ENCODE measurements at regions not wholly inside any gene's neighbourhood (a gene's known extent, or its start where the extent isn't known, plus 50 kb on each side); places are given as distances from the start of the nearest gene placed in this dataset.

GRCh38 chr12:75884465-75884985 lies 147.1 kb downstream of the PHLDA1 start:
- H3K27me3 Mint-ChIP-seq (ENCODE audit: insufficient read depth, unreplicated experiment): no peaks in the 10 kb centered on the region

GRCh38 chr12:75883241-75883640 lies 148.3 kb downstream of the PHLDA1 start:
- Histone ChIP-seq H3K27me3 (replicated peaks; ENCODE audit: control insufficient read depth, insufficient read depth, low read length) (no peaks in the 10 kb centered on the region), H3K36me3 (ENCODE audit: control insufficient read depth, insufficient read depth, low read length) (no peaks in the 10 kb centered on the region), H3K4me1 (peaks cover 16% of the 10 kb centered on the region), H3K9me3 (no peaks in the 10 kb centered on the region), H3K4me3 (ENCODE audit: low read depth, low read length) (no peak overlapping the region)
- no peak for DNase-seq
- TF ChIP-seq CTCF (IDR thresholded peaks at IDR 0.05; ENCODE audit: insufficient read depth in 1 of 2, low read depth in 1 of 2, low read length in 1 of 2, severe bottlenecking in 1 of 2, unreplicated experiment in 1 of 2): no peak
- no peaks in the 10 kb centered on the region for H3K36me3 Mint-ChIP-seq (ENCODE audit: insufficient read depth, unreplicated experiment)
- intact Hi-C loops (cut with micrococcal nuclease; ENCODE audit: unreplicated experiment): no loop called here
- POLR2A ChIA-PET: no interaction called here
- CTCF ChIA-PET: no interaction called here
- no TSS peak for BruUV-seq (replicated peaks)
- H3K4me3 Mint-ChIP-seq (ENCODE audit: unreplicated experiment): no peak overlapping the region
- H3K27ac Mint-ChIP-seq (ENCODE audit: unreplicated experiment): no peak overlapping the region
- H3K27me3 Mint-ChIP-seq (ENCODE audit: insufficient read depth, unreplicated experiment): no peaks in the 10 kb centered on the region
- H3K4me1 Mint-ChIP-seq (ENCODE audit: low read depth, unreplicated experiment): peaks cover 13% of the 10 kb centered on the region
- H3K9me3 Mint-ChIP-seq (ENCODE audit: unreplicated experiment): no peaks in the 10 kb centered on the region

More at GRCh38 chr12:75884465-75884985, 147.1 kb downstream of the PHLDA1 start:
- H3K9me3 ChIP-seq: no peaks in the 10 kb centered on the region
- no TSS peak for BruUV-seq (replicated peaks)
- H3K9me3 Mint-ChIP-seq (ENCODE audit: unreplicated experiment): no peaks in the 10 kb centered on the region
- H3K4me3 ChIP-seq (ENCODE audit: low read depth, low read length): no peak overlapping the region
- H3K4me3 Mint-ChIP-seq (ENCODE audit: unreplicated experiment): no peak overlapping the region
- H3K36me3 ChIP-seq (ENCODE audit: control insufficient read depth, insufficient read depth, low read length): no peaks in the 10 kb centered on the region
- CTCF ChIA-PET: no interaction called here
- no peak for DNase-seq
- POLR2A ChIA-PET: no interaction called here
- H3K4me1 ChIP-seq: peaks cover 5% of the 10 kb centered on the region; the same call in 1 of the 2 replicates
- TF ChIP-seq CTCF (IDR thresholded peaks at IDR 0.05; ENCODE audit: insufficient read depth in 1 of 2, low read depth in 1 of 2, low read length in 1 of 2, severe bottlenecking in 1 of 2, unreplicated experiment in 1 of 2): no peak
- peaks cover 9% of the 10 kb centered on the region for H3K4me1 Mint-ChIP-seq (ENCODE audit: low read depth, unreplicated experiment)
- intact Hi-C loops (cut with micrococcal nuclease; ENCODE audit: unreplicated experiment): no loop called here
- H3K27me3 ChIP-seq (replicated peaks; ENCODE audit: control insufficient read depth, insufficient read depth, low read length): no peaks in the 10 kb centered on the region
- no peak overlapping the region for H3K27ac Mint-ChIP-seq (ENCODE audit: unreplicated experiment)
- H3K36me3 Mint-ChIP-seq (ENCODE audit: insufficient read depth, unreplicated experiment): no peaks in the 10 kb centered on the region

GRCh38 chr12:75882421-75882820 lies 149.2 kb downstream of the PHLDA1 start:
- Mint-ChIP-seq H3K9me3 (ENCODE audit: unreplicated experiment) (no peaks in the 10 kb centered on the region), H3K27me3 (ENCODE audit: insufficient read depth, unreplicated experiment) (no peaks in the 10 kb centered on the region), H3K27ac (ENCODE audit: unreplicated experiment) (no peak overlapping the region), H3K36me3 (ENCODE audit: insufficient read depth, unreplicated experiment) (no peaks in the 10 kb centered on the region), H3K4me1 (ENCODE audit: low read depth, unreplicated experiment) (peaks cover 22% of the 10 kb centered on the region), H3K4me3 (ENCODE audit: unreplicated experiment) (no peak overlapping the region)
- no peak for DNase-seq
- TF ChIP-seq CTCF (IDR thresholded peaks at IDR 0.05; ENCODE audit: insufficient read depth in 1 of 2, low read depth in 1 of 2, low read length in 1 of 2, severe bottlenecking in 1 of 2, unreplicated experiment in 1 of 2): no peak
- H3K27me3 ChIP-seq (replicated peaks; ENCODE audit: control insufficient read depth, insufficient read depth, low read length): no peaks in the 10 kb centered on the region
- no TSS peak for BruUV-seq (replicated peaks)
- no peaks in the 10 kb centered on the region for H3K9me3 ChIP-seq
- H3K4me3 ChIP-seq (ENCODE audit: low read depth, low read length): no peak overlapping the region
- H3K4me1 ChIP-seq: peaks cover 24% of the 10 kb centered on the region
- no peaks in the 10 kb centered on the region for H3K36me3 ChIP-seq (ENCODE audit: control insufficient read depth, insufficient read depth, low read length)
- CTCF ChIA-PET: no interaction called here
- POLR2A ChIA-PET: no interaction called here
- intact Hi-C loops (cut with micrococcal nuclease; ENCODE audit: unreplicated experiment): no loop called here
